ENCODE measurements at regions not wholly inside any gene's neighbourhood (a gene's known extent, or its start where the extent isn't known, plus 50 kb on each side); places are given as distances from the start of the nearest gene placed in this dataset.

GRCh38 chr1:2906085-2906484 is 104.6 kb upstream of the TTC34 start (continued):
- TF ChIP-seq BACH1 (IDR thresholded peaks at IDR 0.05; ENCODE audit: low read length) (no peak), CREB1 (IDR thresholded peaks at IDR 0.05) (no peak), PHF8 (conservative IDR thresholded peaks at IDR 0.05; ENCODE audit: low read depth, low read length) (no peak)
